H1 (cell line): ENCODE measurements at regions not wholly inside any gene's neighbourhood (a gene's known extent, or its start where the extent isn't known, plus 50 kb on each side); places are given as distances from the start of the nearest gene placed in this dataset.

Source experiments
- CTCF ChIA-PET: fragments of 300-600 bp; sonication (Branson Sonifier 250); formaldehyde crosslinking; loops from one replicate; lab custom pipeline; 2021; ENCODE audit not compliant: partially characterized antibody; lab: Charles Lee
- POLR2A ChIA-PET: fragments of 300-600 bp; sonication (Branson Sonifier 250); formaldehyde crosslinking; loops from one replicate; lab custom pipeline; 2021; ENCODE audit warnings: inconsistent platforms; ENCODE audit not compliant: partially characterized antibody; lab: Charles Lee
- DNase-seq, 2 experiments: peaks; one replicate each; pipeline versions ENCODE4 v3.0.0 to v3.0.0-alpha.2; 2010 to 2022; ENCODE audit warnings: low spot score in 2 of 2, low read depth in 1 of 2, mixed read lengths in 1 of 2
- FAIRE-seq: peaks from 2 replicates; lab custom pipeline; 2011; peaks lifted over from hg19 to GRCh38; lab: Jason Lieb, UNC
- H2AFZ ChIP-seq: 2 replicates; pipeline ENCODE4 v1.8.1; 2012; ENCODE audit warnings: low read length, inconsistent platforms
- H2AK5ac ChIP-seq: 2 replicates; pipeline ENCODE4 v1.6.1; 2013; ENCODE audit warnings: low read depth, low read length
- H2BK120ac ChIP-seq: replicated peaks from 2 replicates; pipeline ENCODE3; 2013; ENCODE audit warnings: low read depth, low read length, inconsistent platforms
- H2BK12ac ChIP-seq: 2 replicates; pipeline ENCODE4 v1.6.1; 2013; ENCODE audit warnings: low read depth, low read length
- H2BK15ac ChIP-seq: 2 replicates; pipeline ENCODE4 v1.6.1; 2013; ENCODE audit warnings: low read length
- H2BK20ac ChIP-seq: 2 replicates; pipeline ENCODE4 v1.6.1; 2013; ENCODE audit warnings: low read length
- H2BK5ac ChIP-seq: 2 replicates; pipeline ENCODE4 v1.6.1; 2013; ENCODE audit warnings: low read depth, low read length
- H3K14ac ChIP-seq: 2 replicates; pipeline ENCODE4 v1.6.1; 2013; ENCODE audit warnings: inconsistent platforms; ENCODE audit not compliant: insufficient read length
- H3K18ac ChIP-seq: 2 replicates; pipeline ENCODE4 v1.6.1; 2013; ENCODE audit warnings: low read length; ENCODE audit errors: extremely low read depth
- H3K23ac ChIP-seq: 2 replicates; pipeline ENCODE4 v1.6.1; 2013; ENCODE audit warnings: inconsistent platforms; ENCODE audit not compliant: insufficient read length
- H3K23me2 ChIP-seq: 2 replicates; pipeline ENCODE4 v1.6.1; 2013; ENCODE audit warnings: low read depth, low read length
- H3K27ac ChIP-seq: 2 replicates; pipeline ENCODE4 v1.6.1; 2011; ENCODE audit warnings: low read depth, low read length, inconsistent platforms
- H3K27me3 ChIP-seq, 4 experiments: replicated peaks in 1 of 4; 1 replicate in 1 of 4; 2 replicates in 3 of 4; pipeline versions ENCODE4 v1.6.1 to v1.8.1; 2011 to 2013; ENCODE audit warnings: low read length in 3 of 4, mild to moderate bottlenecking in 3 of 4, inconsistent platforms in 2 of 4, mixed read lengths in 2 of 4, moderate library complexity in 1 of 4; ENCODE audit not compliant: control insufficient read depth in 3 of 4, insufficient read depth in 3 of 4; ENCODE audit errors: extremely low read depth in 1 of 4
- H3K36me3 ChIP-seq, 4 experiments: 2 replicates each; pipeline versions ENCODE4 v1.6.1 to v1.8.1; 2011 to 2013; ENCODE audit warnings: mild to moderate bottlenecking in 4 of 4, low read length in 3 of 4, moderate library complexity in 2 of 4, control low read depth in 1 of 4, inconsistent platforms in 1 of 4; ENCODE audit not compliant: insufficient read depth in 4 of 4, control insufficient read depth in 2 of 4
- H3K4ac ChIP-seq: replicated peaks from 2 replicates; pipeline ENCODE3; 2013; ENCODE audit warnings: low read length, low read depth, mixed read lengths, inconsistent platforms; ENCODE audit not compliant: insufficient read length
- H3K4me1 ChIP-seq, 4 experiments: replicated peaks in 1 of 4; 1 replicate in 1 of 4; 2 replicates in 3 of 4; pipeline versions ENCODE4 v1.6.1 to v1.8.1; 2011 to 2013; ENCODE audit warnings: low read length in 3 of 4, inconsistent platforms in 2 of 4, mixed read lengths in 1 of 4; ENCODE audit not compliant: insufficient read depth in 4 of 4, control insufficient read depth in 3 of 4
- H3K4me2 ChIP-seq, 2 experiments: 2 replicates each; pipeline versions ENCODE4 v1.6.1 to v1.8.1; 2011 to 2013; ENCODE audit warnings: low read depth in 2 of 2, low read length in 2 of 2, control low read depth in 1 of 2, inconsistent platforms in 1 of 2, mild to moderate bottlenecking in 1 of 2; ENCODE audit not compliant: insufficient read depth in 1 of 2
- H3K4me3 ChIP-seq, 4 experiments: fragments of 200-600, 300-600 bp in 1 of 4; sonication (generic), shearing (Covaris generic), sonication (Bioruptor Twin) in 1 of 4; 2 replicates each; pipeline versions ENCODE4 v1.5.1 to v1.8.1; 2011 to 2016; ENCODE audit warnings: low read length in 4 of 4, low read depth in 3 of 4, control low read depth in 2 of 4, inconsistent platforms in 2 of 4, mild to moderate bottlenecking in 2 of 4, mixed read lengths in 1 of 4, moderate library complexity in 1 of 4; ENCODE audit not compliant: insufficient read depth in 2 of 4; ENCODE audit errors: extremely low read depth in 1 of 4
- H3K56ac ChIP-seq: replicated peaks from 2 replicates; pipeline ENCODE3; 2013; ENCODE audit warnings: low read depth, mild to moderate bottlenecking, mixed read lengths, low read length, inconsistent platforms; ENCODE audit not compliant: insufficient read length
- H3K79me1 ChIP-seq: 2 replicates; pipeline ENCODE4 v1.6.1; 2013; ENCODE audit warnings: low read depth, low read length, control low read depth
- H3K79me2 ChIP-seq, 2 experiments: 2 replicates each; pipeline versions ENCODE4 v1.6.1 to v1.8.1; 2012 to 2013; ENCODE audit warnings: low read length in 2 of 2, mild to moderate bottlenecking in 2 of 2, inconsistent platforms in 1 of 2; ENCODE audit not compliant: insufficient read depth in 2 of 2, control insufficient read depth in 1 of 2
- H3K9ac ChIP-seq, 4 experiments: replicated peaks in 1 of 4; 1 replicate in 1 of 4; 2 replicates in 3 of 4; pipeline versions ENCODE4 v1.6.1 to v1.8.1; 2011 to 2013; ENCODE audit warnings: low read depth in 3 of 4, low read length in 3 of 4, control low read depth in 2 of 4, mild to moderate bottlenecking in 2 of 4, moderate library complexity in 2 of 4, inconsistent platforms in 1 of 4; ENCODE audit errors: extremely low read depth in 1 of 4
- H3K9me3 ChIP-seq, 2 experiments: 2 replicates each; pipeline versions ENCODE4 v1.6.1 to v1.8.1; 2012 to 2013; ENCODE audit warnings: mild to moderate bottlenecking in 2 of 2, moderate library complexity in 2 of 2, control low read depth in 1 of 2, inconsistent platforms in 1 of 2, low read depth in 1 of 2, low read length in 1 of 2, mixed read lengths in 1 of 2; ENCODE audit not compliant: insufficient read depth in 2 of 2
- H4K20me1 ChIP-seq, 2 experiments: replicated peaks in 1 of 2; 2 replicates each; pipeline versions ENCODE3 to v1.8.1; 2011 to 2013; ENCODE audit warnings: inconsistent platforms in 2 of 2, low read length in 2 of 2, mild to moderate bottlenecking in 1 of 2; ENCODE audit not compliant: insufficient read depth in 2 of 2, control insufficient read depth in 1 of 2
- H4K5ac ChIP-seq: 2 replicates; pipeline ENCODE4 v1.6.1; 2013; ENCODE audit warnings: low read length, low read depth, mixed read lengths, inconsistent platforms; ENCODE audit not compliant: insufficient read length
- H4K8ac ChIP-seq: 2 replicates; pipeline ENCODE4 v1.8.0; 2013; ENCODE audit warnings: mild to moderate bottlenecking, moderate library complexity, low read length, inconsistent platforms; ENCODE audit not compliant: insufficient read depth; ENCODE audit errors: extremely low read depth
- H4K91ac ChIP-seq: replicated peaks from 2 replicates; pipeline ENCODE3; 2013; ENCODE audit warnings: low read length, mixed read lengths, inconsistent platforms; ENCODE audit not compliant: insufficient read length
- ASH2L ChIP-seq: fragments of 200-600, 300-600 bp; sonication (generic); IDR thresholded peaks from one replicate; pipeline ENCODE4 v1.7.1; 2017; ENCODE audit warnings: low read length
- RAD21 ChIP-seq, 2 experiments: IDR thresholded peaks in 1 of 2; conservative IDR thresholded peaks in 1 of 2; 2 replicates each; pipeline ENCODE4 v1.6.1; 2011; ENCODE audit warnings: low read depth in 2 of 2, low read length in 2 of 2, improper control_type of control experiment in 1 of 2, inconsistent platforms in 1 of 2, mild to moderate bottlenecking in 1 of 2, moderate library complexity in 1 of 2
- RNF2 ChIP-seq: fragments of 200-900, 300-1000 bp; sonication (generic); IDR thresholded peaks from 2 replicates; pipeline ENCODE4 v1.7.1; 2016; ENCODE audit warnings: borderline replicate concordance, low read depth, mild to moderate bottlenecking, antibody characterized with exemption, low read length; ENCODE audit not compliant: poor library complexity, severe bottlenecking; ENCODE audit errors: missing control alignments
- WGBS, 2 experiments: shearing (Covaris generic) in 1 of 2; methylation state at CpG; one replicate each; pipeline versions ENCODE4 v1.1.6 to v1.1.7; 2013 to 2015; ENCODE audit warnings: low lambda C conversion rate in 2 of 2, mixed read lengths in 2 of 2, inconsistent platforms in 1 of 2, low coverage in 1 of 2, missing lambda C conversion rate in 1 of 2; ENCODE audit not compliant: insufficient replicate concordance in 2 of 2, insufficient coverage in 1 of 2, insufficient read length in 1 of 2; ENCODE audit errors: extremely low coverage in 1 of 2, missing lambda C conversion rate in 1 of 2; 5-methylcytosine and 5-hydroxymethylcytosine counted together
- TF ChIP-seq, protein P1 (sequence below), 3 experiments: IDR thresholded peaks; 1 replicate in 2 of 3; 2 replicates in 1 of 3; pipeline versions ENCODE4 v1.5.1 to v1.6.1; 2011; ENCODE audit warnings: low read length in 3 of 3, mild to moderate bottlenecking in 3 of 3, inconsistent platforms in 2 of 3, low read depth in 1 of 3, moderate library complexity in 1 of 3; ENCODE audit not compliant: insufficient read depth in 1 of 3; ENCODE audit errors: control extremely low read depth in 1 of 3

DNA sequence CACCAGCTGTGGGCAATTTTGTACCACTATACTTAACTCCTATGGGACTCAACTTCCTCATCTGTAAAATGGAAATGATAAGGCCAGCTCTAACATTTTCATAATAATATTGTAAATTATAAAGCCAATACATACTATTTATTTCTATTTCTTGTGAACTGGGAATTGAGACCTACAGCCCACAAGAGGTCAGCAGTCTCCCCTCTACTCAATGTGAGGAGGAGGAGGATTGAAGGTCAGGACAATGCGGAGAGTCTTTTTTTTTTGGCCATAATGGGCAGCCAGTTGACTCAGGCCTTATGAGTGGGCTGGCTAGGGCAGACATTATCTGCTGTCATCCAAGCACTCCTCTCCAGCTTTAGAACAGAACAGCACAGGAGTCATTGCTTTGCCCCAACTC is 90.5 kb downstream of the NUF2 start:
- H3K9ac ChIP-seq: no peak overlapping the region
- no peak overlapping the region for H2BK120ac ChIP-seq
- H3K56ac ChIP-seq: no peak overlapping the region
- ChIA-PET CTCF (interaction anchor here (0.6 to 3.8 kb wide), 17 partner anchors 9 to 1661 kb away, joined by 3 to 15 read pairs (median 4); no protein-coding TSS in a partner anchor), POLR2A (no interaction called here)
- H3K79me2 ChIP-seq: no peaks in the 10 kb centered on the region
- WGBS, 2 experiments: 72% methylated on average over 1 of the region's 1 CpG; no CpG with 5 or more reads in 1 of the 2 experiments
- H4K5ac ChIP-seq: no peak overlapping the region
- H2BK5ac ChIP-seq: no peak overlapping the region
- H3K79me1 ChIP-seq: no peaks in the 10 kb centered on the region
- H3K4me3 ChIP-seq: no peak overlapping the region
- no peak overlapping the region; the same call in 1 of the 2 replicates for H2BK12ac ChIP-seq
- H3K23me2 ChIP-seq: no peaks in the 10 kb centered on the region
- H2BK15ac ChIP-seq: no peak overlapping the region
- H3K23ac ChIP-seq: no peak overlapping the region
- no peak overlapping the region for H3K27ac ChIP-seq
- TF ChIP-seq RNF2: no peak
- TF ChIP-seq, protein P1, sequence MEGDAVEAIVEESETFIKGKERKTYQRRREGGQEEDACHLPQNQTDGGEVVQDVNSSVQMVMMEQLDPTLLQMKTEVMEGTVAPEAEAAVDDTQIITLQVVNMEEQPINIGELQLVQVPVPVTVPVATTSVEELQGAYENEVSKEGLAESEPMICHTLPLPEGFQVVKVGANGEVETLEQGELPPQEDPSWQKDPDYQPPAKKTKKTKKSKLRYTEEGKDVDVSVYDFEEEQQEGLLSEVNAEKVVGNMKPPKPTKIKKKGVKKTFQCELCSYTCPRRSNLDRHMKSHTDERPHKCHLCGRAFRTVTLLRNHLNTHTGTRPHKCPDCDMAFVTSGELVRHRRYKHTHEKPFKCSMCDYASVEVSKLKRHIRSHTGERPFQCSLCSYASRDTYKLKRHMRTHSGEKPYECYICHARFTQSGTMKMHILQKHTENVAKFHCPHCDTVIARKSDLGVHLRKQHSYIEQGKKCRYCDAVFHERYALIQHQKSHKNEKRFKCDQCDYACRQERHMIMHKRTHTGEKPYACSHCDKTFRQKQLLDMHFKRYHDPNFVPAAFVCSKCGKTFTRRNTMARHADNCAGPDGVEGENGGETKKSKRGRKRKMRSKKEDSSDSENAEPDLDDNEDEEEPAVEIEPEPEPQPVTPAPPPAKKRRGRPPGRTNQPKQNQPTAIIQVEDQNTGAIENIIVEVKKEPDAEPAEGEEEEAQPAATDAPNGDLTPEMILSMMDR (IDR thresholded peaks at IDR 0.05; ENCODE audit: control extremely low read depth in 1 of 3, insufficient read depth in 1 of 3, low read depth in 1 of 3, low read length in 3 of 3): peak; percentile 5 to 43 (median 38)
- peak; percentile 58 to 73 for TF ChIP-seq RAD21 (IDR thresholded peaks at IDR 0.05 in 1 of 2, conservative IDR thresholded peaks at IDR 0.05 in 1 of 2; ENCODE audit: low read depth in 2 of 2, low read length in 2 of 2)
- TF ChIP-seq ASH2L: no peak
- no peaks in the 10 kb centered on the region for H3K36me3 ChIP-seq
- no peaks in the 10 kb centered on the region for H3K9me3 ChIP-seq
- DNase-seq (no peak), FAIRE-seq (no peak)
- H2BK20ac ChIP-seq: no peak overlapping the region
- H3K4me1 ChIP-seq: peaks cover 2 to 9% (median 5%) of the 10 kb centered on the region in 4 experiments; a peak in 4 of 7 replicates
- H2AFZ ChIP-seq: no peak overlapping the region
- no peaks in the 10 kb centered on the region for H3K27me3 ChIP-seq
- H3K4ac ChIP-seq: no peak overlapping the region
- no peak overlapping the region for H4K8ac ChIP-seq
- H4K91ac ChIP-seq: no peak overlapping the region
- H3K18ac ChIP-seq: no peak overlapping the region
- H3K14ac ChIP-seq: no peak overlapping the region
- H3K4me2 ChIP-seq: no peak overlapping the region
- H2AK5ac ChIP-seq: no peak overlapping the region
- no peaks in the 10 kb centered on the region for H4K20me1 ChIP-seq
